OCI-LY7 (cell line): ENCODE measurements at regions not wholly inside any gene's neighbourhood (a gene's known extent, or its start where the extent isn't known, plus 50 kb on each side); places are given as distances from the start of the nearest gene placed in this dataset.

Experiments
- BruUV-seq: library from RNA; stranded (reverse); fragments of 400-500 nt; replicated peaks from 2 replicates; lab custom pipeline; 2021; lab: Mats Ljungman, UMichigan
- CTCF ChIA-PET: fragments of 300-600 bp; sonication (Branson Sonifier 250); formaldehyde crosslinking; loops from one replicate; lab custom pipeline; 2022; ENCODE audit warnings: antibody characterized with exemption; ENCODE audit not compliant: unreplicated experiment; lab: Charles Lee
- POLR2A ChIA-PET: fragments of 300-600 bp; sonication (Branson Sonifier 250); formaldehyde crosslinking; loops from one replicate; lab custom pipeline; 2022; ENCODE audit warnings: antibody characterized with exemption; lab: Charles Lee
- DNase-seq: peaks from one replicate; pipeline ENCODE4 v3.0.0-alpha.2; 2015; ENCODE audit warnings: low spot score
- H2AFZ ChIP-seq: fragments of 200-600 bp; sonication (generic), shearing (Covaris generic); 2 replicates; pipeline ENCODE4 v1.6.1; 2014; ENCODE audit warnings: mild to moderate bottlenecking, antibody characterized with exemption, low read length, moderate library complexity
- H3K27ac ChIP-seq: fragments of 200-600 bp; sonication (generic); 2 replicates; pipeline ENCODE4 v1.5.1; 2014; ENCODE audit warnings: mixed run types, low read depth, mild to moderate bottlenecking, moderate library complexity, low read length, inconsistent platforms; ENCODE audit not compliant: poor library complexity, severe bottlenecking
- H3K36me3 ChIP-seq: fragments of 200-600 bp; sonication (generic); 2 replicates; pipeline ENCODE4 v1.6.1; 2014; ENCODE audit warnings: mild to moderate bottlenecking, antibody characterized with exemption, low read length, moderate library complexity, mixed read lengths; ENCODE audit not compliant: insufficient read depth
- H3K4me1 ChIP-seq: fragments of 200-600 bp; sonication (generic); 2 replicates; pipeline ENCODE4 v1.5.1; 2014; ENCODE audit warnings: mild to moderate bottlenecking, low read length; ENCODE audit not compliant: insufficient read depth, poor library complexity, severe bottlenecking
- H3K4me2 ChIP-seq: fragments of 200-600 bp; sonication (generic); 2 replicates; pipeline ENCODE4 v1.6.1; 2014; ENCODE audit warnings: mild to moderate bottlenecking, low read length
- H3K4me3 ChIP-seq: fragments of 200-600 bp; sonication (generic); 2 replicates; pipeline ENCODE4 v1.5.1; 2014; ENCODE audit warnings: mild to moderate bottlenecking, low read depth, low read length; ENCODE audit not compliant: poor library complexity, severe bottlenecking
- H3K79me2 ChIP-seq: fragments of 200-600 bp; sonication (generic); 2 replicates; pipeline ENCODE4 v1.6.1; 2016; ENCODE audit warnings: low read depth, mild to moderate bottlenecking, low read length, moderate library complexity, mixed read lengths; ENCODE audit not compliant: insufficient read depth
- H3K9me2 ChIP-seq: fragments of 200-600 bp; sonication (generic); 2 replicates; pipeline ENCODE4 v1.6.1; 2016; ENCODE audit warnings: mild to moderate bottlenecking, low read length, mixed read lengths; ENCODE audit not compliant: insufficient read depth
- H3K9me3 ChIP-seq: fragments of 200-600 bp; sonication (generic); 2 replicates; pipeline ENCODE4 v1.6.1; 2014; ENCODE audit warnings: mild to moderate bottlenecking, mixed run types, low read length, mixed read lengths
- H4K20me1 ChIP-seq: fragments of 200-600 bp; sonication (generic); 2 replicates; pipeline ENCODE4 v1.6.1; 2014; ENCODE audit warnings: mild to moderate bottlenecking, antibody characterized with exemption, low read length, moderate library complexity, mixed read lengths; ENCODE audit not compliant: insufficient read depth
- CTCF ChIP-seq: fragments of 200-600 bp; sonication (generic); conservative IDR thresholded peaks from 2 replicates; pipeline ENCODE4 v1.5.1; 2014; ENCODE audit warnings: mild to moderate bottlenecking, antibody characterized with exemption, low read length, moderate library complexity, mixed read lengths
- EZH2phosphoT487 ChIP-seq: fragments of 200-600 bp; sonication (generic); IDR thresholded peaks from 2 replicates; pipeline ENCODE4 v1.6.1; 2018; ENCODE audit warnings: low read depth, borderline replicate concordance, mild to moderate bottlenecking, mixed run types, antibody characterized with exemption, low read length, moderate library complexity, mixed read lengths
- intact Hi-C: fragments of 100-400 bp; cut with micrococcal nuclease; formaldehyde crosslinking; loops from one replicate; pipeline ENCODE4 v1.10.0; 2022; ENCODE audit not compliant: unreplicated experiment

- H3K79me2 ChIP-seq = no peaks in the 10 kb centered on the region
- BruUV-seq = no TSS peak
Measured at GRCh38 chr2:396903-397302, 109.0 kb upstream of the ALKAL2 start.

DNA sequence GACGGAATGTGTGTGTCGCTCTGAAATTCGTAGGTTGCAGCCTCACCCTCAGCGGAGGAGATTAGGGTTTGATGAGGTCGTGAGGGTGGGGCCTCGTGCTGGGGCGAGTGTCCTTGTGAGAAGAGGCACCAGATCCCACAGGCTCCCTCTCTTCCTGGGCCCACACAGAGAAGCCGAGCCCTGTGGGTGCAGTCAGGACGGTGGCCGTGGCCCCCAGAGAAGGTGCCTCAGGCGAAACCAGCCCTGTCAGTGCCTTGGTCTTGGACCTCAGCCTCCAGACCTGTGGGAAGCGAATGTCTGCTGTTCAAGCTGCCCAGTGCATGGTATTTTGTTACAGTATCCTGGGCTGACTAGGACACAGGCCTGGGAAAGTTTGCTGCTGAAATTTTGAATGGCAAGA is 108.0 kb upstream of the ALKAL2 start:
- no peak overlapping the region for H3K27ac ChIP-seq
- TF ChIP-seq CTCF (no peak), EZH2phosphoT487 (no peak)
- H3K36me3 ChIP-seq = no peaks in the 10 kb centered on the region
- ChIA-PET CTCF (no interaction called here), POLR2A (no interaction called here)
- H3K9me2 ChIP-seq = no peaks in the 10 kb centered on the region
- no peak overlapping the region for H2AFZ ChIP-seq
- H3K9me3 ChIP-seq = no peaks in the 10 kb centered on the region
- intact Hi-C loops = no loop called here
- no TSS peak for BruUV-seq
- H3K79me2 ChIP-seq = no peaks in the 10 kb centered on the region
- no peak overlapping the region for H3K4me2 ChIP-seq
- DNase-seq = no peak
- H3K4me1 ChIP-seq = no peaks in the 10 kb centered on the region
- H3K4me3 ChIP-seq = no peak overlapping the region
- no peaks in the 10 kb centered on the region for H4K20me1 ChIP-seq

More at GRCh38 chr2:396903-397302, 109.0 kb upstream of the ALKAL2 start:
- no peaks in the 10 kb centered on the region for H3K36me3 ChIP-seq
- no peaks in the 10 kb centered on the region for H3K9me3 ChIP-seq
- ChIA-PET CTCF (no interaction called here), POLR2A (no interaction called here)
- no peak overlapping the region for H3K27ac ChIP-seq
- intact Hi-C loops = no loop called here
- no peak for TF ChIP-seq CTCF
- no peak for TF ChIP-seq EZH2phosphoT487
- DNase-seq = no peak
- H3K4me2 ChIP-seq = no peak overlapping the region
- H4K20me1 ChIP-seq = no peaks in the 10 kb centered on the region
- H3K9me2 ChIP-seq = no peaks in the 10 kb centered on the region
- no peaks in the 10 kb centered on the region for H3K4me1 ChIP-seq
- no peak overlapping the region for H3K4me3 ChIP-seq
- no peak overlapping the region for H2AFZ ChIP-seq

DNA sequence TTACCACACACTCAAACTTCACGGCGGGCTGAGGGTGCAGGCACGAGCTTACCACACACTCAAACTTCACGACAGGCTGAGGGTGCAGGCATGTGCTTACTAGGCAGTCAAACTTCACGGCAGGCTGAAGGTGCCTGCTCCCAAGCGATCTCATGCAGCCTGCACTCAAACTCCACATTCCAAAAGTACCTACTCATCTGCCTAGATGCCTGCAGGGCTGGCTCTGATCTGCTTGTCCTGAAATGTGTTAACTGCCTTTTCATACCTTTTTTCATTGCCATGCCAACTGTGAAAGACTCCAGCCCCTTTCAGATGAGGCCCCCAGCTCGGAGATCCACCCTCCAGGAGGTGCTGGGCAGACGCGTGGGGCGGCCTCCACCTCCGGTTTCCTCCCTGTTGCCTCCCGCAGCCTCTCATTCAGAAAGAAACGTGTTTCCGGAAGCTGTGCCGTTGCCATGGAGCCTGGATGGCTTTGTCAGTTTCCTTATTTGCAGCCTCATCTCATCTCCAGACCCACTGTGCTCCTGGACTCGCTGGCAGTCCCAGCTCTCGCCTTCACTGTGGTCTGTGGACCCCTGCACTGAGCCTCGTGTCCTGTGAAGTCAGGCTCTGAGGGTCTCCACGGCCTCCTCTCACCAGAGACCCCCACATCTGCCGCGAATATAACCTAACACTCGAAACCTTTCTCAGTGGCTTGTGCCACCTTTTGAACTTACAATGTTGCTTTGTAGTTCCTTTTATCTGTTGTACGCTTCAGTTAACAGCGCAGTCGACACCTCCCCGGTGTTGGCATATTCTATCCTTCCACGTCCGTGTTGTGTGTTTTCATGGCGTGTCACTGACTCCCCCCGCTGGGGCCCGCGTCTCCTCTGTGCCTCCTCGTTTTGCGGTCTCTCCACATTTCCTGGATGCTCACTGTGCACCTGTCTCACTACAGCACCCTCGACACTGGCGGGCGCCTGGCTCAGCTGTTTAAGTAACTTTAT is 106.1 kb upstream of the ALKAL2 start:
- Histone ChIP-seq H3K9me3 (no peaks in the 10 kb centered on the region), H3K36me3 (no peaks in the 10 kb centered on the region), H3K27ac (no peak overlapping the region), H2AFZ (no peak overlapping the region), H3K4me2 (peak overlapping the region; percentile 16; the same call in 1 of the 2 replicates), H3K79me2 (no peaks in the 10 kb centered on the region), H4K20me1 (no peaks in the 10 kb centered on the region), H3K4me3 (no peak overlapping the region), H3K4me1 (no peaks in the 10 kb centered on the region), H3K9me2 (no peaks in the 10 kb centered on the region)
- no TSS peak for BruUV-seq
- no peak for TF ChIP-seq CTCF
- no peak for TF ChIP-seq EZH2phosphoT487
- DNase-seq = no peak
- intact Hi-C loops = no loop called here
- POLR2A ChIA-PET = interaction anchor here (0.7 kb wide), 1 partner anchor 201 kb away, joined by 3 read pairs; no protein-coding TSS in a partner anchor
- CTCF ChIA-PET = no interaction called here
